DOHH2 (cell line): ENCODE measurements at regions not wholly inside any gene's neighbourhood (a gene's known extent, or its start where the extent isn't known, plus 50 kb on each side); places are given as distances from the start of the nearest gene placed in this dataset.

Experiments used
- H3F3A ChIP-seq: fragments of 200-600 bp; sonication (generic), shearing (Covaris generic); 2 replicates; pipeline ENCODE4 v1.6.0; 2016; ENCODE audit warnings: antibody characterized with exemption, mild to moderate bottlenecking; ENCODE audit not compliant: control insufficient read depth, insufficient read depth
- H3K27ac ChIP-seq: fragments of 200-600 bp; sonication (generic); 2 replicates; pipeline ENCODE4 v1.5.1; 2014; ENCODE audit warnings: low read depth, mild to moderate bottlenecking, low read length, moderate library complexity
- H3K27me3 ChIP-seq: fragments of 200-600 bp; sonication (generic); 2 replicates; pipeline ENCODE4 v1.6.1; 2014; ENCODE audit warnings: mild to moderate bottlenecking, low read length, mixed read lengths; ENCODE audit not compliant: control insufficient read depth
- H3K36me3 ChIP-seq: fragments of 200-600 bp; sonication (generic); 2 replicates; pipeline ENCODE4 v1.6.1; 2014; ENCODE audit warnings: mild to moderate bottlenecking, low read length, moderate library complexity, mixed read lengths; ENCODE audit not compliant: control insufficient read depth
- H3K4me1 ChIP-seq: fragments of 200-600 bp; sonication (generic); 2 replicates; pipeline ENCODE4 v1.6.1; 2014; ENCODE audit warnings: mild to moderate bottlenecking, low read length, mixed read lengths; ENCODE audit not compliant: control insufficient read depth
- H3K4me2 ChIP-seq: fragments of 200-600 bp; sonication (generic); 2 replicates; pipeline ENCODE4 v1.6.0; 2014; ENCODE audit warnings: mild to moderate bottlenecking, low read length, moderate library complexity
- H3K4me3 ChIP-seq: fragments of 200-600 bp; sonication (generic); 2 replicates; pipeline ENCODE4 v1.5.1; 2014; ENCODE audit warnings: mild to moderate bottlenecking, low read length, mixed read lengths
- H3K79me2 ChIP-seq: fragments of 200-600 bp; sonication (generic); 2 replicates; pipeline ENCODE4 v1.6.1; 2014; ENCODE audit warnings: mild to moderate bottlenecking, low read length, mixed read lengths; ENCODE audit not compliant: control insufficient read depth
- H3K9me2 ChIP-seq: fragments of 200-600 bp; sonication (generic); replicated peaks from 2 replicates; pipeline ENCODE4 v1.6.1; 2014; ENCODE audit warnings: mild to moderate bottlenecking, low read length, mixed read lengths; ENCODE audit not compliant: control insufficient read depth
- H3K9me3 ChIP-seq: fragments of 200-600 bp; sonication (generic); 2 replicates; pipeline ENCODE4 v1.6.1; 2014; ENCODE audit warnings: antibody characterized with exemption, low read length, mixed read lengths; ENCODE audit not compliant: control insufficient read depth, insufficient read depth
- H4K20me1 ChIP-seq: fragments of 200-600 bp; sonication (generic); 2 replicates; pipeline ENCODE4 v1.6.0; 2014; ENCODE audit warnings: low read depth, mild to moderate bottlenecking, antibody characterized with exemption, low read length, moderate library complexity; ENCODE audit not compliant: control insufficient read depth, insufficient read depth
- EZH2phosphoT487 ChIP-seq: fragments of 200-600 bp; sonication (generic); IDR thresholded peaks from 2 replicates; pipeline ENCODE4 v1.6.1; 2017; ENCODE audit warnings: borderline replicate concordance, mild to moderate bottlenecking, antibody characterized with exemption, low read length, moderate library complexity, mixed read lengths
- TF ChIP-seq, protein P1 (sequence below): fragments of 200-600 bp; sonication (generic); IDR thresholded peaks from one replicate; pipeline ENCODE4 v1.5.1; 2014; ENCODE audit warnings: antibody characterized with exemption, mild to moderate bottlenecking, low read depth, low read length; ENCODE audit not compliant: poor library complexity, severe bottlenecking

GRCh38 chr2:59073286-59073685 is 832.2 kb upstream of the FANCL start:
- H3K4me2 ChIP-seq: no peak overlapping the region
- H3K4me3 ChIP-seq: no peak overlapping the region
- H3K9me2 ChIP-seq: no peaks in the 10 kb centered on the region
- H4K20me1 ChIP-seq: no peaks in the 10 kb centered on the region
- H3K36me3 ChIP-seq: no peaks in the 10 kb centered on the region
- TF ChIP-seq EZH2phosphoT487: no peak
- TF ChIP-seq, protein P1, sequence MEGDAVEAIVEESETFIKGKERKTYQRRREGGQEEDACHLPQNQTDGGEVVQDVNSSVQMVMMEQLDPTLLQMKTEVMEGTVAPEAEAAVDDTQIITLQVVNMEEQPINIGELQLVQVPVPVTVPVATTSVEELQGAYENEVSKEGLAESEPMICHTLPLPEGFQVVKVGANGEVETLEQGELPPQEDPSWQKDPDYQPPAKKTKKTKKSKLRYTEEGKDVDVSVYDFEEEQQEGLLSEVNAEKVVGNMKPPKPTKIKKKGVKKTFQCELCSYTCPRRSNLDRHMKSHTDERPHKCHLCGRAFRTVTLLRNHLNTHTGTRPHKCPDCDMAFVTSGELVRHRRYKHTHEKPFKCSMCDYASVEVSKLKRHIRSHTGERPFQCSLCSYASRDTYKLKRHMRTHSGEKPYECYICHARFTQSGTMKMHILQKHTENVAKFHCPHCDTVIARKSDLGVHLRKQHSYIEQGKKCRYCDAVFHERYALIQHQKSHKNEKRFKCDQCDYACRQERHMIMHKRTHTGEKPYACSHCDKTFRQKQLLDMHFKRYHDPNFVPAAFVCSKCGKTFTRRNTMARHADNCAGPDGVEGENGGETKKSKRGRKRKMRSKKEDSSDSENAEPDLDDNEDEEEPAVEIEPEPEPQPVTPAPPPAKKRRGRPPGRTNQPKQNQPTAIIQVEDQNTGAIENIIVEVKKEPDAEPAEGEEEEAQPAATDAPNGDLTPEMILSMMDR: no peak
- H3K27me3 ChIP-seq: no peaks in the 10 kb centered on the region
- no peaks in the 10 kb centered on the region for H3K79me2 ChIP-seq
- no peaks in the 10 kb centered on the region for H3F3A ChIP-seq
- H3K9me3 ChIP-seq: no peaks in the 10 kb centered on the region
- H3K27ac ChIP-seq: no peak overlapping the region
- H3K4me1 ChIP-seq: no peaks in the 10 kb centered on the region

DNA sequence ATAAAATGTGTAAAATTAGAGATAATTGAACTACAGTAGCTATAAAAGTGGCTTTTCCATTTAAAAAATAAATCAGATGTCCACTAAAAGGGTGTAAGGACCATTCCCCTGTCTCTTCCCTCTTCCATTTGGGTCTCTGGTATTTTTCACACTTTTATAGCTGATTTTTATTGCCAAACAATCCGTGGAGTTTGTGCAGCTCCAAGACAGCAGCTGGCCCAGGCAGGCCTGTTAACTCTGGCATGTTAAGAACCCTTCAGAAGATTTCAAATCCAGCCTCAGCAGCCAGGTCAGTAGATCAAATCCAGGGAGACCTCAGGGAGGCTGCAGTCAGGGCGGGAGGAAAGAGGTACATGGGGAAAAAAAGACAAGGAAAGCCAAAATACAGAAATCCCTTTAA is 827.1 kb upstream of the FANCL start:
- H3K27me3 ChIP-seq: no peaks in the 10 kb centered on the region
- no peaks in the 10 kb centered on the region for H3F3A ChIP-seq
- no peak for TF ChIP-seq EZH2phosphoT487
- TF ChIP-seq, protein P1: no peak
- H3K4me2 ChIP-seq: no peak overlapping the region
- H3K79me2 ChIP-seq: no peaks in the 10 kb centered on the region
- H3K4me3 ChIP-seq: no peak overlapping the region
- no peaks in the 10 kb centered on the region for H3K9me2 ChIP-seq
- H3K9me3 ChIP-seq: no peaks in the 10 kb centered on the region
- no peaks in the 10 kb centered on the region for H3K4me1 ChIP-seq
- no peaks in the 10 kb centered on the region for H3K36me3 ChIP-seq
- no peaks in the 10 kb centered on the region for H4K20me1 ChIP-seq
- H3K27ac ChIP-seq: no peak overlapping the region

DNA sequence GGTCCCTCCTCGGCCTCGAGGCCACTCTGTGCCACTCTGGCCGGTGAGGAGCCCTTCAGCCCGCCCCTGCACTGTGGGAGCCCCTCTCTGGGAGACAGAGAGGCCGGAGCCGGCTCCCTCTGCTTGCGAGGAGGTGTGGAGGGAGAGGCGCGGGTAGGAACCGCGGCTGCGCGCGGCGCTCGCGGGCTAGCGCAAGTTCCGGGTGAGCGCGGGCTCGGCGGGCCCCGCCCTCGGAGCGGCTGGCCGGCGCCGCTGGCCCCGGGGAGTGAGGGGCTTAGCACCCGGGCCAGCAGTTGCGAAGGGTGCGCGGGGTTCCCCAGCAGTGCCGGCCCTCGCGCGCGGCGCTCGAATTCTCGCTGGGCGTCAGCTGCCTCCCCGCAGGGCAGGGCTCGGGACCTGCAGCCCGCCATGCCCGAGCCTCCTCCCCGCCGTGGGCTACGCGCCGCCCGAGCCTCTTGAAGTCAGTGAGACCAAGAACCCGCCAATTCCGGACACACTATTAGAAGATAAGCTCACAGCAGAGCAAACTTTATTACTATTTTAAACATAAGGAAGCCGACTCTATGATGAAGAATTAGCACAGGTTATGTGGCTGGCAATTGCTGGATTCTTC is 825.8 kb upstream of the FANCL start:
- H3F3A ChIP-seq: no peaks in the 10 kb centered on the region
- no peak overlapping the region for H3K4me2 ChIP-seq
- no peaks in the 10 kb centered on the region for H3K79me2 ChIP-seq
- H3K4me3 ChIP-seq: no peak overlapping the region
- TF ChIP-seq, protein P1: no peak
- TF ChIP-seq EZH2phosphoT487: no peak
- H4K20me1 ChIP-seq: no peaks in the 10 kb centered on the region
- no peaks in the 10 kb centered on the region for H3K27me3 ChIP-seq
- no peak overlapping the region for H3K27ac ChIP-seq
- no peaks in the 10 kb centered on the region for H3K36me3 ChIP-seq
- H3K9me2 ChIP-seq: no peaks in the 10 kb centered on the region
- H3K9me3 ChIP-seq: no peaks in the 10 kb centered on the region
- H3K4me1 ChIP-seq: no peaks in the 10 kb centered on the region
